GM21367 (cell line): ENCODE measurements at regions not wholly inside any gene's neighbourhood (a gene's known extent, or its start where the extent isn't known, plus 50 kb on each side); places are given as distances from the start of the nearest gene placed in this dataset.

Experiments
- ATAC-seq: cut with Tn5 transposase; IDR thresholded peaks from one replicate; pipeline ENCODE4 v1.9.1; 2021; ENCODE audit not compliant: unreplicated experiment

- no peak for ATAC-seq
These were observed 663.7 kb upstream of the B3GAT1 start for GRCh38 chr11:135075740-135076139.

GRCh38 chr11:135074397-135074998, 662.5 kb upstream of the B3GAT1 start:
- ATAC-seq: no peak

- no peak for ATAC-seq
These were observed 661.8 kb upstream of the B3GAT1 start for GRCh38 chr11:135073870-135074269.

DNA sequence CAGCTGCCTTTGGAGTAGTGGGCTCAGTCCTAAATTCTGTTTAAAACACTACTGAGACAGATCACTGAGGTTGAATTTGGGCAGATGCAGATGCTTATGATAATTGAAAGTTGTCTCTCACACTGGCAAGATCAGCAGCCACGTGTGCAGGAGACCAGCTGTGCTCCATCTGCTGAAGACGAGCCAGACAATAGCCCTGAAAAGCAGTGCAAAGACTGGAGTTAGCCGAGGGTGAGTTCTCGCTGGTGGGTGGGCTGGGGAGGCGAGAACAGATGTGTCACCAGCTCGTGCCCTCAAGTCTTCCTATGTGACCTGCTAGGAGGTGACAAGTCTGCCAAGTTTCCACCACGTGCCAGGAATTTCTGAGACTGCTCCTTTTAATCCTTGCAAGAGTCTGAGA, 661.3 kb upstream of the B3GAT1 start:
- no peak for ATAC-seq

DNA sequence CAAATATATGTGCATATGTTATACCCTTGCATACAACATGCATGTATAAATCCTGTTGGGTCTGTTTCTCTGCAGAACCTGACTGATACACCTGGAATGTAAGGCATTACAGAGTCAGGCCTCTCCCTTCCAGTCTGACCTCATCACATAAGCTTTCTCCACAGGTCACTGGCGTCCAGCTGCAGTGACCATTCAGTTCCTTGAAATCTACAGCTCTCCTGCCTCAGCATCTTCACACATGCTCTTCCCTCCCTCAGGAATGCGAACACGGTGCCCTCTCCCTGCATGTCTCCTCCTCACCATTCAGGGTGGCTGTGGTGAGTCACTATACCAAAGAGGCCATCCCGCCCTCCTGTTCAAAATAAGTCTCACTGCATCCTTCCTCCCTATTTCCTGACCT, 657.8 kb upstream of the B3GAT1 start:
- ATAC-seq: no peak

DNA sequence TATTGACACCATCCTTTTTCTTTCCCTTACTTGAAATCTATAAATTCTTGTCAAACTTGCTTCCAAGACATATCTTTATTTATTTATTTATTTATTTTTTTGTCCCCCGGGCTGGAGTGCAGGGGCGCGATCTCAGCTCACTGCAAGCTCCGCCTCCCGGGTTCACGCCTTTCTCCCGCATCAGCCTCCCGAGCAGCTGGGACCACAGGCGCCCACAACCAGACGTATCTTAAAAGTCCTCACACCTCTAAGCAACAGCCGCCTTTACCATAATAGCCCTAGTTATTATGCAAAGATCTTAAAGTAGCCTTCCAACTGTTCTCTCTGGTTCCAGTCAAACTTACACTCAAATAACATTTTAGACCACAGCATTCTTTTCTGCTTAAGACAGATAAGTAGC, 657.0 kb upstream of the B3GAT1 start:
- no peak for ATAC-seq

GRCh38 chr11:135062994-135063393, 651.0 kb upstream of the B3GAT1 start:
- ATAC-seq: no peak

DNA sequence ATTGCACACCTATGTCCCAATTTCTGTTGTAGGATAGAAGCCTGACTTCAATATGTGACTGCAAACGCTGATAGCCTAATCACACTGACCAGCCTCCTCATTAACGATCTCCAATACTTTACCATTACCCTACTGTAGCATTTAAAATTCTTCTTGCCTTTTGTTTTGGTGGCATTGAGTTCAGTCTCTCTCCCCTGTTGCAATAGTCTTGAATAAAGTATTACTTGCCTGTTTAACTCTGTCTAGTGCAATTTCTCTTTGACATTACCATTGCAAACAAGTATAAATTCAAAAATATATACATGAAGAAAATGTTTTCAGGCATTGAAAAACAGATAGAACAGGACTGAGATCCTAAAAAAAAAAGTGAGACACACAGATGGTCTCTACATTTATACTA, 649.1 kb upstream of the B3GAT1 start:
- ATAC-seq: no peak

GRCh38 chr11:135046986-135047385, 634.9 kb upstream of the B3GAT1 start:
- no peak for ATAC-seq

GRCh38 chr11:135046556-135046955, 634.5 kb upstream of the B3GAT1 start:
- no peak for ATAC-seq

DNA sequence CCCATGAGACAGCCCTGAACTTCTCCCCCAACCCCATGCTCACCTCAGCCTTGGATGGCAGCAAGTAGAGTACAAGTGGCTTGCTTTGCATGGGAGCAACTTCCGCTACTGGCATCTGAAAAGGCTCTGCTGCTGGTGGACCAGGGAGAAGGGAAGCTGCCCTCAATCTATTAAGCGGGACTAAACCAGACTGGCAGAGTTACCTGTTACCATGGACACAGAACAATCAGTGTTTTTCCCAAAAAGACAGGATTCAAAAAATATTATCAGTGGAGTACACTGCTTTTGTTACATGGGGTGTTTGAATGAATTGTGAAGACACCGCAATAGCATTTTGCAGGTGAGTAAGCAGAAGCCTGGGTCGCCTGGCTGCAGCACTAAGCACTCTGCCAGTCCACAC, 631.4 kb upstream of the B3GAT1 start:
- ATAC-seq: no peak

- ATAC-seq: no peak
These were observed 625.8 kb upstream of the B3GAT1 start for GRCh38 chr11:135037828-135038227.

DNA sequence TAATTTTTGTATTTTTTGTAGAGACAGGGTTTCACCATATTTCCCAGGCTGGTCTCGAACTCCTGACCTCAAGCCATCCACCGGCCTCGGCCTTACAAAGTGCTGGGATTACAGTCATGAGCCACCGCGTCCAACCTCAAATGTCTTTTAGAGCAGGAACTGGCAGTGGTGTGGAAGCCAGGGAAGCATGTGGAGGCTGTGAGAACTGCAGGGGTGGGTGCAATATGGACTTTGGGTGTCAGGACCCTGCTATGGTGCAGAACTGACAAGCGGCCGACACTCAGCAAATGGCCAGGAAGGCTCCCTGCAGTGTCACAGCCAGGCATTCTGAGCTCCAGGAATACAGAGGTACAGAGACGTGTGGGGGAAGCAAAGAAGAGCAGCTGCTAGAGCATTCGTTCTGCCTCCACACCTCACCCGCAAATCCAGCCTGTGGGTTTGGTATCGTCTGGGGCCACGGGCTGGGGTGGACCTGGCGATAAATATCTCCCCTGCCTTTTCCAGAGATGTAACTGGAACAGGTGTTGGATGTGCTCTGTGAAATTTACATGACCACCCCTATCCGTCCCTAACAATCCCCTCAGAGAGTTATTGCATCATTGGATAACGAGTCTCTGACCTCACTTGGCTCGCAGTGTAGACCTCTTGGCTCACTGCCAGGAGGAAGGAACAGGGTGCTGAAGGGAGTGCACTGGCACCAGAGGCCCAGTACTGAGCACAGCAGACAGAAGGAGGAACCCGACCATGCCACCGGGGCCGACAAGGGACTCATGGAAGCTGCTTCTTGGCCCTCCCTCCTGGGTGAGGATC, 624.7 kb upstream of the B3GAT1 start:
- ATAC-seq: no peak

GRCh38 chr11:135035282-135035681, 623.2 kb upstream of the B3GAT1 start:
- ATAC-seq: no peak

- ATAC-seq: no peak
These were observed 621.5 kb upstream of the B3GAT1 start for GRCh38 chr11:135033540-135033939.

DNA sequence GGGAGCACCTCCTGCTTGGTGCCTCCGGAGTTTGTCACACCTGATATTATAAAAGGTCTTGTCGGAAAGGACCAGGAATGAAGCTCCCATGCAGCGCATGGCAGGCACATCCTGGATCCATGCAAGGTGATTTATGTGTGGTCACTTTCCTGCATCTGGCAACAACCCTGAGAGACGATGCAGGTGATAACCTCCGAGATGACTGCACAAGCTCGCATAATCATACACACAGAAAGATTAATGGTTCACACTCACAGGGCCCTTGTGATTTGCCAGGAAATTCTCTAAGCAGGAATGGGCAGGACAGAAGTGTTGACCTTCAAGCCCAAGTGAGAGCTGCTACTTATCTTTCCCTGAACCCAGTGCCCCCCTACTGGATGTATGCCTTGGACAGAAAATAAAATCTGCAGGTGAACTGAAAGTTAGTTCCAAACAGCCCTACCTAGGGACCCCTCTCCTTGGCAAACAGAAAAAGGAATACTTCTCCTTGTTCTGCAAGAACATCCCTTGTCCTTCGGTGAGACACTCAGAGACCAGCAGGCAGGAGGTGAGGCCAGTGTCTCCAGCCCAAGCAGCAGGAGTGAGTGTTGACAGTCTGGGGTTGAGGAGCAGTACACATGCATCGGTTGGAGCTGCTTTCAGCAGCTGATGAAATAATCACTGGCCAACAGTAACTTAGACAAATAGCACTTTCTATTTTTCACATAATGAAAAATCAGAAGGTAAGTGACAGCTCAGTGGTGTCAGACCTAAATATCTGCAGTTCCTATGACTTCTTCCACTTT, 619.4 kb upstream of the B3GAT1 start:
- no peak for ATAC-seq

DNA sequence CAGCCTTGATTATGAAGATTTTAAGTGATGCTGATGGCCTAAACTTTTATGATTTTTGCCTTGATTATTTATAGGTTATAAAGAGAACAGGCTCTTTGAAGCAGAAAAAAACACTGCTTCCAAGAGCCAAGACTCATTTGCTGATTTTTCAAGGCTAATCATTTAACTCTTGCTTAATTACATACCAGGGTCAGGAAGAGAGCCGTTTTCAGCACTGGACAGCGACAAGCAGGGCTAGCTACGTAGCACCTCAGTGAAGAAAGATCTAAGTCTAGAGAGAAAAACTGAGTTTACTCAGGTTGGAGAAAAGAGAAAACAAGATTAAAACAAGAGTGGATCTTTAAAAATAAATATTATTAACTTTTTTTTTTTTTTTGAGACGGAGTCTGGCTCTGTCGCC, 615.4 kb upstream of the B3GAT1 start:
- no peak for ATAC-seq

DNA sequence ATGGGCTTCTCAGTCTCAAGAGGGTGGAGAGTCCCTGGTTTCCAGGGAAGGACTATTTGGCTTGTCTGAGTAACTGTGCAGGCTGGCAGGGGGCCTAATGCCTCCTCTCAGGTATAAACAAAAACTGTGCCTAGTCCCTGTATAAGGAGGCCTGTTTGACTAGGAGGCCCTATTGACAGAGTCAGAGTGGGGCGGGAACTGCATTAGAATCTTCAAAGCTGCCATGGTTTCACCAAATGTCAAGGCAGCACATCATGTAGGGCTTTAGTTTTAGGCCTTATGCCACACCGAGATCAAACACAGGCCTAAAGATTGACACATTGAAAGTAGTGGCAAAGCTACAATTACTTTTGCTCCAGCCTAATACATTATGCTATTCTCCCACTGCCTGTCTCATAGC, 611.5 kb upstream of the B3GAT1 start:
- ATAC-seq: no peak

- ATAC-seq: no peak
These were observed 610.4 kb upstream of the B3GAT1 start for GRCh38 chr11:135022454-135022853.

- ATAC-seq: no peak
These were observed 607.9 kb upstream of the B3GAT1 start for GRCh38 chr11:135019899-135020298.

- no peak for ATAC-seq
These were observed 607.4 kb upstream of the B3GAT1 start for GRCh38 chr11:135019343-135019871.

DNA sequence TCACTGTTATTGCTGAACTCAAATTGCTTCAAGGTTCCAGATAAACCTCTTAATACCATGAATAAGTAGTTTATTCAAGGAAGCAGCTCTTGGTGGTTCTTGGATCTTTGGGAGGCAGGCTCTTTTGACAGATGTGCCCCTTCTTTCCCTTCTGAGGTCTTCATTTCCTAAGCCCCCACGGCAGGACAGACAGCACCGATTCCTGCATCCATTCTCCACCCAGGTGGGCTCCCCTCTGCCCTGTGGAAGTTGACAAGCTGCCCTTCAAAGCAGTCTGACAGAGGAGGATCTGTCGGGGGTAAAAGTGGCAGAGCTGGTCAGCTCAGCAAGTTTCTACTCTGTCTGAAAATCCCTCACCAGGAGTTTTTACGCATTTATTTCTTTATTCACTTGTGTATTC, 605.3 kb upstream of the B3GAT1 start:
- ATAC-seq: no peak
